ENCODE measurements at regions not wholly inside any gene's neighbourhood (a gene's known extent, or its start where the extent isn't known, plus 50 kb on each side); places are given as distances from the start of the nearest gene placed in this dataset.

- POLR2A ChIA-PET: no interaction called here
- Histone ChIP-seq H3K4me3 (replicated peaks in 1 of 2; ENCODE audit: low read depth in 1 of 2, low read length in 2 of 2) (peak overlapping the region; percentile 16 to 36), H3K4me2 (ENCODE audit: low read length) (peak overlapping the region; percentile 75), H4K20me1 (ENCODE audit: insufficient read depth) (no peaks in the 10 kb centered on the region), H3K27me3 (ENCODE audit: insufficient read depth, low read length) (0 out of 2 replicates have a peak, but pooled peaks cover 3% of the 10 kb centered on the region), H3K27ac (ENCODE audit: low read depth, low read length) (peak overlapping the region; percentile 16; the same call in 1 of the 2 replicates), H3K4me1 (ENCODE audit: control insufficient read depth in 1 of 2, insufficient read depth in 2 of 2, low read length in 2 of 2) (peaks cover 14 to 43% of the 10 kb centered on the region in 2 experiments), H3K36me3 (ENCODE audit: control insufficient read depth in 1 of 2, insufficient read depth in 2 of 2, low read length in 2 of 2) (no peaks in the 10 kb centered on the region), H3K9me3 (ENCODE audit: control insufficient read depth in 1 of 2, insufficient read depth in 1 of 2, low read depth in 1 of 2, low read length in 2 of 2) (no peaks in the 10 kb centered on the region; a peak in 1 of 4 replicates), H3K79me2 (ENCODE audit: insufficient read depth, low read length) (no peaks in the 10 kb centered on the region), H3K9ac (ENCODE audit: low read length) (peak overlapping the region; percentile 47), H2AFZ (ENCODE audit: low read depth, low read length, poor library complexity, severe bottlenecking) (peak overlapping the region; percentile 56), H3K9me2 (ENCODE audit: insufficient read depth) (no peaks in the 10 kb centered on the region)
- RAD21 ChIA-PET (ENCODE audit: low non-redundant PET in 1 of 2, low total read pairs in 2 of 2, uncharacterized antibody in 2 of 2, unreplicated experiment in 2 of 2): no interaction called here
- BruUV-seq (replicated peaks): TSS peak; percentile 76
- DNase-seq (ENCODE audit: low read depth, low spot score) (no peak), ATAC-seq (peak; percentile 29)
- CTCF ChIA-PET: no interaction called here
- TF ChIP-seq CBX3 (IDR thresholded peaks at IDR 0.05; ENCODE audit: low read depth) (no peak), ZFX (IDR thresholded peaks at IDR 0.05) (0 out of 2 replicates have a peak, but pooled peaks have one; percentile 28)
- intact Hi-C loops (cut with micrococcal nuclease): no loop called here
These were observed 71.6 kb upstream of the CTBP2 start for GRCh38 chr10:125231813-125232475.

GRCh38 chr10:125231116-125231812, 70.9 kb upstream of the CTBP2 start:
- Histone ChIP-seq H3K79me2 (ENCODE audit: insufficient read depth, low read length) (no peaks in the 10 kb centered on the region), H3K36me3 (ENCODE audit: control insufficient read depth in 1 of 2, insufficient read depth in 2 of 2, low read length in 2 of 2) (no peaks in the 10 kb centered on the region), H4K20me1 (ENCODE audit: insufficient read depth) (no peaks in the 10 kb centered on the region), H3K27me3 (ENCODE audit: insufficient read depth, low read length) (0 out of 2 replicates have a peak, but pooled peaks cover 3% of the 10 kb centered on the region), H3K4me2 (ENCODE audit: low read length) (peak overlapping the region; percentile 75), H3K4me3 (replicated peaks in 1 of 2; ENCODE audit: low read depth in 1 of 2, low read length in 2 of 2) (peak overlapping the region; percentile 16 to 36), H3K9me3 (ENCODE audit: control insufficient read depth in 1 of 2, insufficient read depth in 1 of 2, low read depth in 1 of 2, low read length in 2 of 2) (no peaks in the 10 kb centered on the region), H3K9me2 (ENCODE audit: insufficient read depth) (no peaks in the 10 kb centered on the region), H2AFZ (ENCODE audit: low read depth, low read length, poor library complexity, severe bottlenecking) (peak overlapping the region; percentile 56), H3K4me1 (ENCODE audit: control insufficient read depth in 1 of 2, insufficient read depth in 2 of 2, low read length in 2 of 2) (peaks cover 14 to 43% of the 10 kb centered on the region in 2 experiments), H3K9ac (ENCODE audit: low read length) (peak overlapping the region; percentile 47), H3K27ac (ENCODE audit: low read depth, low read length) (peak overlapping the region; percentile 16; the same call in 1 of the 2 replicates)
- ChIA-PET CTCF (no interaction called here), RAD21 (ENCODE audit: low non-redundant PET in 1 of 2, low total read pairs in 2 of 2, uncharacterized antibody in 2 of 2, unreplicated experiment in 2 of 2) (no interaction called here), POLR2A (no interaction called here)
- DNase-seq (ENCODE audit: low read depth, low spot score): peak; percentile 87
- peak; percentile 97 for ATAC-seq
- BruUV-seq (replicated peaks): no TSS peak
- intact Hi-C loops (cut with micrococcal nuclease): no loop called here
- TF ChIP-seq EZH2phosphoT487 (IDR thresholded peaks at IDR 0.05; ENCODE audit: borderline replicate concordance): no peak
- TF ChIP-seq FOSL1 (IDR thresholded peaks at IDR 0.05; ENCODE audit: low read depth): peak; percentile 94
- peak; percentile 26 for TF ChIP-seq ZBTB33 (IDR thresholded peaks at IDR 0.05; ENCODE audit: extremely low read depth, insufficient replicate concordance, low read length)
- TF ChIP-seq ELF1 (IDR thresholded peaks at IDR 0.05; ENCODE audit: borderline replicate concordance, low read depth): no peak
- TF ChIP-seq, protein P1, sequence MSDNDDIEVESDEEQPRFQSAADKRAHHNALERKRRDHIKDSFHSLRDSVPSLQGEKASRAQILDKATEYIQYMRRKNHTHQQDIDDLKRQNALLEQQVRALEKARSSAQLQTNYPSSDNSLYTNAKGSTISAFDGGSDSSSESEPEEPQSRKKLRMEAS (IDR thresholded peaks at IDR 0.05): peak; percentile 21; the same call in 1 of the 2 replicates
- no peak for TF ChIP-seq RAD21 (IDR thresholded peaks at IDR 0.05; ENCODE audit: low read depth)
- no peak for TF ChIP-seq ZFX (IDR thresholded peaks at IDR 0.05)
- no peak for TF ChIP-seq CEBPB (IDR thresholded peaks at IDR 0.05; ENCODE audit: low read depth)
- TF ChIP-seq EGR1 (IDR thresholded peaks at IDR 0.05; ENCODE audit: low read depth): no peak
- TF ChIP-seq SIN3A (IDR thresholded peaks at IDR 0.05; ENCODE audit: low read depth): no peak
- TF ChIP-seq POLR2A (IDR thresholded peaks at IDR 0.05; ENCODE audit: borderline replicate concordance, extremely low read depth, insufficient read depth, insufficient read length): no peak
- peak; percentile 67 for TF ChIP-seq SP1 (IDR thresholded peaks at IDR 0.05; ENCODE audit: low read depth)
- peak; percentile 91 for TF ChIP-seq JUND (IDR thresholded peaks at IDR 0.05)
- TF ChIP-seq, protein P2, sequence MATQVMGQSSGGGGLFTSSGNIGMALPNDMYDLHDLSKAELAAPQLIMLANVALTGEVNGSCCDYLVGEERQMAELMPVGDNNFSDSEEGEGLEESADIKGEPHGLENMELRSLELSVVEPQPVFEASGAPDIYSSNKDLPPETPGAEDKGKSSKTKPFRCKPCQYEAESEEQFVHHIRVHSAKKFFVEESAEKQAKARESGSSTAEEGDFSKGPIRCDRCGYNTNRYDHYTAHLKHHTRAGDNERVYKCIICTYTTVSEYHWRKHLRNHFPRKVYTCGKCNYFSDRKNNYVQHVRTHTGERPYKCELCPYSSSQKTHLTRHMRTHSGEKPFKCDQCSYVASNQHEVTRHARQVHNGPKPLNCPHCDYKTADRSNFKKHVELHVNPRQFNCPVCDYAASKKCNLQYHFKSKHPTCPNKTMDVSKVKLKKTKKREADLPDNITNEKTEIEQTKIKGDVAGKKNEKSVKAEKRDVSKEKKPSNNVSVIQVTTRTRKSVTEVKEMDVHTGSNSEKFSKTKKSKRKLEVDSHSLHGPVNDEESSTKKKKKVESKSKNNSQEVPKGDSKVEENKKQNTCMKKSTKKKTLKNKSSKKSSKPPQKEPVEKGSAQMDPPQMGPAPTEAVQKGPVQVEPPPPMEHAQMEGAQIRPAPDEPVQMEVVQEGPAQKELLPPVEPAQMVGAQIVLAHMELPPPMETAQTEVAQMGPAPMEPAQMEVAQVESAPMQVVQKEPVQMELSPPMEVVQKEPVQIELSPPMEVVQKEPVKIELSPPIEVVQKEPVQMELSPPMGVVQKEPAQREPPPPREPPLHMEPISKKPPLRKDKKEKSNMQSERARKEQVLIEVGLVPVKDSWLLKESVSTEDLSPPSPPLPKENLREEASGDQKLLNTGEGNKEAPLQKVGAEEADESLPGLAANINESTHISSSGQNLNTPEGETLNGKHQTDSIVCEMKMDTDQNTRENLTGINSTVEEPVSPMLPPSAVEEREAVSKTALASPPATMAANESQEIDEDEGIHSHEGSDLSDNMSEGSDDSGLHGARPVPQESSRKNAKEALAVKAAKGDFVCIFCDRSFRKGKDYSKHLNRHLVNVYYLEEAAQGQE (IDR thresholded peaks at IDR 0.05; ENCODE audit: low read depth): no peak

Data from HCT116 (cell line).